ENCODE measurements at regions not wholly inside any gene's neighbourhood (a gene's known extent, or its start where the extent isn't known, plus 50 kb on each side); places are given as distances from the start of the nearest gene placed in this dataset.

GRCh38 chr9:18260521-18260920, 213.4 kb upstream of the ADAMTSL1 start:
- TF ChIP-seq MAX (IDR thresholded peaks at IDR 0.05; ENCODE audit: insufficient read depth, insufficient read length) (no peak), MYC (IDR thresholded peaks at IDR 0.05; ENCODE audit: low read depth, low read length) (no peak), GATA2 (IDR thresholded peaks at IDR 0.05; ENCODE audit: insufficient read depth, insufficient read length, low read depth, low read length) (no peak), FOS (IDR thresholded peaks at IDR 0.05; ENCODE audit: borderline replicate concordance, insufficient read depth, low read length) (no peak), JUN (IDR thresholded peaks at IDR 0.05; ENCODE audit: borderline replicate concordance, insufficient read depth, insufficient read length, low read depth) (no peak), CTCF (IDR thresholded peaks at IDR 0.05; ENCODE audit: extremely low read depth in 1 of 2, insufficient read depth in 1 of 2, low read depth in 1 of 2, low read length in 2 of 2) (no peak), POLR2AphosphoS5 (IDR thresholded peaks at IDR 0.05; ENCODE audit: insufficient read depth, low read depth, low read length) (no peak), POLR2A (IDR thresholded peaks at IDR 0.05; ENCODE audit: low read depth, low read length) (no peak), EZH2 (IDR thresholded peaks at IDR 0.05; ENCODE audit: borderline replicate concordance, low read depth, low read length, severe bottlenecking) (no peak)
- H3K4me3 ChIP-seq (replicated peaks in 1 of 3; ENCODE audit: insufficient read depth in 1 of 3, low read depth in 1 of 3, low read length in 3 of 3), result no peak overlapping the region
- DNase-seq (ENCODE audit: low read depth, low spot score), result no peak
- H3K4me1 ChIP-seq (ENCODE audit: control insufficient read depth, extremely low read depth, insufficient read depth, low read length), result no peaks in the 10 kb centered on the region
- no peaks in the 10 kb centered on the region for H3K36me3 ChIP-seq (ENCODE audit: control insufficient read depth in 2 of 2, extremely low read depth in 1 of 2, insufficient read depth in 2 of 2, low read length in 2 of 2)
- intact Hi-C loops (cut with micrococcal nuclease) (no loop called here), dilution Hi-C loops (cut with MboI; ENCODE audit: extremely low pct_ligation_motif_present, low sequenced_read_pairs) (loop anchor here (25.0 kb wide), 1 partner anchor 177 kb away; no protein-coding TSS in a partner anchor)
- no peaks in the 10 kb centered on the region for H4K20me1 ChIP-seq (replicated peaks; ENCODE audit: control insufficient read depth, extremely low read depth, insufficient read depth, low read length)
- no TSS peak for BruUV-seq (replicated peaks)
- ChIA-PET CTCF (interaction anchor here (0.6 to 1.6 kb wide), 2 partner anchors 136 to 137 kb away, joined by 4 to 6 read pairs; no protein-coding TSS in a partner anchor), POLR2A (no interaction called here)
- no peak overlapping the region for H3K4me2 ChIP-seq (ENCODE audit: insufficient read depth, low read length)
- H3K9ac ChIP-seq (replicated peaks; ENCODE audit: extremely low read depth, insufficient read depth, low read length), result no peak overlapping the region
- H3K79me2 ChIP-seq (ENCODE audit: control insufficient read depth, insufficient read depth, low read length), result no peaks in the 10 kb centered on the region
- H3K27ac ChIP-seq (ENCODE audit: insufficient read depth, low read depth, low read length), result no peak overlapping the region
- no peak for FAIRE-seq
- H3K9me3 ChIP-seq (replicated peaks; ENCODE audit: control insufficient read depth, insufficient read depth, low read length), result no peaks in the 10 kb centered on the region
- H2AFZ ChIP-seq (ENCODE audit: low read depth, low read length), result no peak overlapping the region
- H3K27me3 ChIP-seq (ENCODE audit: control insufficient read depth in 2 of 2, insufficient read depth in 2 of 2, low read length in 2 of 2), result no peaks in the 10 kb centered on the region
- no peaks in the 10 kb centered on the region for H3K9me1 ChIP-seq (replicated peaks; ENCODE audit: control insufficient read depth, extremely low read depth, insufficient read depth, low read length)
